ENCODE measurements at regions not wholly inside any gene's neighbourhood (a gene's known extent, or its start where the extent isn't known, plus 50 kb on each side); places are given as distances from the start of the nearest gene placed in this dataset.

DNA sequence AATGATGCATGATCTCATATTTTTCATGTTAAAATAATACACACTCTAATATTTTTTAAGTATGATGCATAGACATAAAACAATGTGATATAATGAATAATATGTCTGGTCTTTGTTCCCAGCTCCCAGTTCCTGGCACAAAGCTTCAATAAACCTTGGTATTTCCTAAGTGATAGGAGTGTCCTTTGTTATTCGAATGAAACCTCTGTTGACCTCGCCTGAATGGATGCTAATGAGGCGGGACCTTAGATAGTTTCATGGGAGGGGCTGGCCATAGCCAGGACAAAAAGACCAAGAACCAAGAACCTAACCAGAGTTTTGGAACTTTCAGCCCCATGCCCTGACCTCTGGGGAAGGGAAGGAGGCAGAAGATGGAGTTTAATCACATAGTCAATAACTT, 257.7 kb upstream of the COPS8 start:
- in situ Hi-C loops (cut with MboI; ENCODE audit: low sequenced_read_pairs, unreplicated experiment) = no loop called here
- DNase-seq (ENCODE audit: low spot score) = no peak
- TF ChIP-seq, protein P1, sequence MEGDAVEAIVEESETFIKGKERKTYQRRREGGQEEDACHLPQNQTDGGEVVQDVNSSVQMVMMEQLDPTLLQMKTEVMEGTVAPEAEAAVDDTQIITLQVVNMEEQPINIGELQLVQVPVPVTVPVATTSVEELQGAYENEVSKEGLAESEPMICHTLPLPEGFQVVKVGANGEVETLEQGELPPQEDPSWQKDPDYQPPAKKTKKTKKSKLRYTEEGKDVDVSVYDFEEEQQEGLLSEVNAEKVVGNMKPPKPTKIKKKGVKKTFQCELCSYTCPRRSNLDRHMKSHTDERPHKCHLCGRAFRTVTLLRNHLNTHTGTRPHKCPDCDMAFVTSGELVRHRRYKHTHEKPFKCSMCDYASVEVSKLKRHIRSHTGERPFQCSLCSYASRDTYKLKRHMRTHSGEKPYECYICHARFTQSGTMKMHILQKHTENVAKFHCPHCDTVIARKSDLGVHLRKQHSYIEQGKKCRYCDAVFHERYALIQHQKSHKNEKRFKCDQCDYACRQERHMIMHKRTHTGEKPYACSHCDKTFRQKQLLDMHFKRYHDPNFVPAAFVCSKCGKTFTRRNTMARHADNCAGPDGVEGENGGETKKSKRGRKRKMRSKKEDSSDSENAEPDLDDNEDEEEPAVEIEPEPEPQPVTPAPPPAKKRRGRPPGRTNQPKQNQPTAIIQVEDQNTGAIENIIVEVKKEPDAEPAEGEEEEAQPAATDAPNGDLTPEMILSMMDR (IDR thresholded peaks at IDR 0.05; ENCODE audit: borderline replicate concordance, control extremely low read depth, extremely low read depth, insufficient read depth, missing control alignments) = no peak

DNA sequence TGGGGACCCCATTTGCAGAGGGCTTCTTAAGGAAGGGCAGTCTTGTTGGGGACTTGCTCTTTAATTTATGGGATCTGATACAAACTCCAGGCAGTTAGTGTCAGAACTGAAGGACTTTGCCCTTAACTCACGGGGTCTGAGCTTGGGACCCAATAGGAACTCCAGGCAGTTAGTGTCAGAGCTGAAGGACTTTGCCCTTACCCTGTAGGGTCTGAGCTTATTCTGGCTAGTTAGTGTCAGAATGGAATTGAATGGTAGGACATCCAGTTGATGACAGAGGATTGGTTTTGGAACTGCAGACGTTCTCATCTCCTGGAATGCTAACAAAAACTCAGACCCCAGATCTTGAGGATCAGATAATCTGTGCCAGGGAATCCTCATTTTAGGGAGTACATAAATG, 256.9 kb upstream of the COPS8 start:
- DNase-seq (ENCODE audit: low spot score) = no peak
- TF ChIP-seq, protein P1 (IDR thresholded peaks at IDR 0.05; ENCODE audit: borderline replicate concordance, control extremely low read depth, extremely low read depth, insufficient read depth, missing control alignments) = no peak
- in situ Hi-C loops (cut with MboI; ENCODE audit: low sequenced_read_pairs, unreplicated experiment) = no loop called here

- in situ Hi-C loops (cut with MboI; ENCODE audit: low sequenced_read_pairs, unreplicated experiment) = no loop called here
- no peak for DNase-seq (ENCODE audit: low spot score)
- TF ChIP-seq, protein P1 (IDR thresholded peaks at IDR 0.05; ENCODE audit: borderline replicate concordance, control extremely low read depth, extremely low read depth, insufficient read depth, missing control alignments) = no peak
Measured at GRCh38 chr2:236830926-236831325, 254.8 kb upstream of the COPS8 start.

GRCh38 chr2:236831698-236832097, 254.0 kb upstream of the COPS8 start:
- DNase-seq (ENCODE audit: low spot score) = no peak
- TF ChIP-seq, protein P1 (IDR thresholded peaks at IDR 0.05; ENCODE audit: borderline replicate concordance, control extremely low read depth, extremely low read depth, insufficient read depth, missing control alignments) = no peak
- in situ Hi-C loops (cut with MboI; ENCODE audit: low sequenced_read_pairs, unreplicated experiment) = no loop called here

DNA sequence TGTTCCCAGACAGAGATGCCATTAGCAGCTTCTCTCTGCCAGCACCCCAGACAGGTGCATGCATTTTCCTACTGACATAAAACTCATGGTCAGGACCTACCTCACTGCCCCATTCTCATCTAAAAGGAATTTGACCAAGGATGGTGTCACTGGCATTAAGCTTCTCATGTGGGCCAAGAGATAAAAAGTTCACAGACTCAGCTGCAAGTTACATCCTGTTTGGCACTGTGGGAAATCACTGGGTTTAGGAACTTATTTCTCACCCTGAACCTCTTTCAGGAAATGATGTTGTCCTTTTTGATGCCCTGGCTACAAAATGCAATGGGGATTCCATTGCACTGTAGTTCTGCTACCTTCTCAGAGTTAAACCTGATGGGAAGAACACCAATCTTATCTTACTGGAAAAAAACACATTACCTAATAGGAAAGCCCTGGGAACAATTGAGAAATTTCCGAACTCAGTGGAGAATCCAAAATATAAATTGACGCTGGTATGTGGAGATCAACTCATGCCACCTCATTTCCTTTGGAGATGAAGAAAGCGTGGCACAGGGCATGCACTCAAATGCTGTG, 252.1 kb upstream of the COPS8 start:
- DNase-seq (ENCODE audit: low spot score) = no peak
- in situ Hi-C loops (cut with MboI; ENCODE audit: low sequenced_read_pairs, unreplicated experiment) = no loop called here
- TF ChIP-seq, protein P1 (IDR thresholded peaks at IDR 0.05; ENCODE audit: borderline replicate concordance, control extremely low read depth, extremely low read depth, insufficient read depth, missing control alignments) = no peak

DNA sequence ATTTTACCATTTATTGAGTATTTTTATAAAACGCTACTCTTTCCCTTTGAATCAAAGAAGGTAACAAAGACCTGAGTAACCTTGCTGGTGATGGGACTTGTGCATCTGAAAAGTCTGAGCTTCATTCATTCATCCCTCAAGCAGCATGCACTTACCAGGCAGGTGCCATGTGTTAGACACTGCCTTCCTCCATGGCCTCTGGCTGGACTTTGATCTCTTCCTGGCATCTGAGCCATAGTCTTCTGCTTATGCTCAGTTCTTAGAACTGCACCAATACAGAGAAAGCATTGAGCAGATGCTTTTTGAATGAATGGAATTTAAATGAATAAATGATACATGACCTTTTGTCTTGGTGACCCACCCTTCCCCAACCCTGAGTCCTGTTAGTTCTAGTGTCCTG, 251.4 kb upstream of the COPS8 start:
- in situ Hi-C loops (cut with MboI; ENCODE audit: low sequenced_read_pairs, unreplicated experiment) = no loop called here
- DNase-seq (ENCODE audit: low spot score) = no peak
- TF ChIP-seq, protein P1 (IDR thresholded peaks at IDR 0.05; ENCODE audit: borderline replicate concordance, control extremely low read depth, extremely low read depth, insufficient read depth, missing control alignments) = no peak

Data from GM13976 (cell line).